H1 (cell line): ENCODE measurements at regions not wholly inside any gene's neighbourhood (a gene's known extent, or its start where the extent isn't known, plus 50 kb on each side); places are given as distances from the start of the nearest gene placed in this dataset.

Source experiments
- CTCF ChIA-PET: fragments of 300-600 bp; sonication (Branson Sonifier 250); formaldehyde crosslinking; loops from one replicate; lab custom pipeline; 2021; ENCODE audit not compliant: partially characterized antibody; lab: Charles Lee
- POLR2A ChIA-PET: fragments of 300-600 bp; sonication (Branson Sonifier 250); formaldehyde crosslinking; loops from one replicate; lab custom pipeline; 2021; ENCODE audit warnings: inconsistent platforms; ENCODE audit not compliant: partially characterized antibody; lab: Charles Lee
- DNase-seq, 2 experiments: peaks; one replicate each; pipeline versions ENCODE4 v3.0.0 to v3.0.0-alpha.2; 2010 to 2022; ENCODE audit warnings: low spot score in 2 of 2, low read depth in 1 of 2, mixed read lengths in 1 of 2
- FAIRE-seq: peaks from 2 replicates; lab custom pipeline; 2011; peaks lifted over from hg19 to GRCh38; lab: Jason Lieb, UNC
- H2AFZ ChIP-seq: 2 replicates; pipeline ENCODE4 v1.8.1; 2012; ENCODE audit warnings: low read length, inconsistent platforms
- H2AK5ac ChIP-seq: 2 replicates; pipeline ENCODE4 v1.6.1; 2013; ENCODE audit warnings: low read depth, low read length
- H2BK120ac ChIP-seq: replicated peaks from 2 replicates; pipeline ENCODE3; 2013; ENCODE audit warnings: low read depth, low read length, inconsistent platforms
- H2BK12ac ChIP-seq: 2 replicates; pipeline ENCODE4 v1.6.1; 2013; ENCODE audit warnings: low read depth, low read length
- H2BK15ac ChIP-seq: 2 replicates; pipeline ENCODE4 v1.6.1; 2013; ENCODE audit warnings: low read length
- H2BK20ac ChIP-seq: 2 replicates; pipeline ENCODE4 v1.6.1; 2013; ENCODE audit warnings: low read length
- H2BK5ac ChIP-seq: 2 replicates; pipeline ENCODE4 v1.6.1; 2013; ENCODE audit warnings: low read depth, low read length
- H3K14ac ChIP-seq: 2 replicates; pipeline ENCODE4 v1.6.1; 2013; ENCODE audit warnings: inconsistent platforms; ENCODE audit not compliant: insufficient read length
- H3K18ac ChIP-seq: 2 replicates; pipeline ENCODE4 v1.6.1; 2013; ENCODE audit warnings: low read length; ENCODE audit errors: extremely low read depth
- H3K23ac ChIP-seq: 2 replicates; pipeline ENCODE4 v1.6.1; 2013; ENCODE audit warnings: inconsistent platforms; ENCODE audit not compliant: insufficient read length
- H3K23me2 ChIP-seq: 2 replicates; pipeline ENCODE4 v1.6.1; 2013; ENCODE audit warnings: low read depth, low read length
- H3K27ac ChIP-seq: 2 replicates; pipeline ENCODE4 v1.6.1; 2011; ENCODE audit warnings: low read depth, low read length, inconsistent platforms
- H3K27me3 ChIP-seq, 4 experiments: replicated peaks in 1 of 4; 1 replicate in 1 of 4; 2 replicates in 3 of 4; pipeline versions ENCODE4 v1.6.1 to v1.8.1; 2011 to 2013; ENCODE audit warnings: low read length in 3 of 4, mild to moderate bottlenecking in 3 of 4, inconsistent platforms in 2 of 4, mixed read lengths in 2 of 4, moderate library complexity in 1 of 4; ENCODE audit not compliant: control insufficient read depth in 3 of 4, insufficient read depth in 3 of 4; ENCODE audit errors: extremely low read depth in 1 of 4
- H3K36me3 ChIP-seq, 4 experiments: 2 replicates each; pipeline versions ENCODE4 v1.6.1 to v1.8.1; 2011 to 2013; ENCODE audit warnings: mild to moderate bottlenecking in 4 of 4, low read length in 3 of 4, moderate library complexity in 2 of 4, control low read depth in 1 of 4, inconsistent platforms in 1 of 4; ENCODE audit not compliant: insufficient read depth in 4 of 4, control insufficient read depth in 2 of 4
- H3K4ac ChIP-seq: replicated peaks from 2 replicates; pipeline ENCODE3; 2013; ENCODE audit warnings: low read length, low read depth, mixed read lengths, inconsistent platforms; ENCODE audit not compliant: insufficient read length
- H3K4me1 ChIP-seq, 4 experiments: replicated peaks in 1 of 4; 1 replicate in 1 of 4; 2 replicates in 3 of 4; pipeline versions ENCODE4 v1.6.1 to v1.8.1; 2011 to 2013; ENCODE audit warnings: low read length in 3 of 4, inconsistent platforms in 2 of 4, mixed read lengths in 1 of 4; ENCODE audit not compliant: insufficient read depth in 4 of 4, control insufficient read depth in 3 of 4
- H3K4me2 ChIP-seq, 2 experiments: 2 replicates each; pipeline versions ENCODE4 v1.6.1 to v1.8.1; 2011 to 2013; ENCODE audit warnings: low read depth in 2 of 2, low read length in 2 of 2, control low read depth in 1 of 2, inconsistent platforms in 1 of 2, mild to moderate bottlenecking in 1 of 2; ENCODE audit not compliant: insufficient read depth in 1 of 2
- H3K4me3 ChIP-seq, 4 experiments: fragments of 200-600, 300-600 bp in 1 of 4; sonication (generic), shearing (Covaris generic), sonication (Bioruptor Twin) in 1 of 4; 2 replicates each; pipeline versions ENCODE4 v1.5.1 to v1.8.1; 2011 to 2016; ENCODE audit warnings: low read length in 4 of 4, low read depth in 3 of 4, control low read depth in 2 of 4, inconsistent platforms in 2 of 4, mild to moderate bottlenecking in 2 of 4, mixed read lengths in 1 of 4, moderate library complexity in 1 of 4; ENCODE audit not compliant: insufficient read depth in 2 of 4; ENCODE audit errors: extremely low read depth in 1 of 4
- H3K56ac ChIP-seq: replicated peaks from 2 replicates; pipeline ENCODE3; 2013; ENCODE audit warnings: low read depth, mild to moderate bottlenecking, mixed read lengths, low read length, inconsistent platforms; ENCODE audit not compliant: insufficient read length
- H3K79me1 ChIP-seq: 2 replicates; pipeline ENCODE4 v1.6.1; 2013; ENCODE audit warnings: low read depth, low read length, control low read depth
- H3K79me2 ChIP-seq, 2 experiments: 2 replicates each; pipeline versions ENCODE4 v1.6.1 to v1.8.1; 2012 to 2013; ENCODE audit warnings: low read length in 2 of 2, mild to moderate bottlenecking in 2 of 2, inconsistent platforms in 1 of 2; ENCODE audit not compliant: insufficient read depth in 2 of 2, control insufficient read depth in 1 of 2
- H3K9ac ChIP-seq, 4 experiments: replicated peaks in 1 of 4; 1 replicate in 1 of 4; 2 replicates in 3 of 4; pipeline versions ENCODE4 v1.6.1 to v1.8.1; 2011 to 2013; ENCODE audit warnings: low read depth in 3 of 4, low read length in 3 of 4, control low read depth in 2 of 4, mild to moderate bottlenecking in 2 of 4, moderate library complexity in 2 of 4, inconsistent platforms in 1 of 4; ENCODE audit errors: extremely low read depth in 1 of 4
- H3K9me3 ChIP-seq, 2 experiments: 2 replicates each; pipeline versions ENCODE4 v1.6.1 to v1.8.1; 2012 to 2013; ENCODE audit warnings: mild to moderate bottlenecking in 2 of 2, moderate library complexity in 2 of 2, control low read depth in 1 of 2, inconsistent platforms in 1 of 2, low read depth in 1 of 2, low read length in 1 of 2, mixed read lengths in 1 of 2; ENCODE audit not compliant: insufficient read depth in 2 of 2
- H4K20me1 ChIP-seq, 2 experiments: replicated peaks in 1 of 2; 2 replicates each; pipeline versions ENCODE3 to v1.8.1; 2011 to 2013; ENCODE audit warnings: inconsistent platforms in 2 of 2, low read length in 2 of 2, mild to moderate bottlenecking in 1 of 2; ENCODE audit not compliant: insufficient read depth in 2 of 2, control insufficient read depth in 1 of 2
- H4K5ac ChIP-seq: 2 replicates; pipeline ENCODE4 v1.6.1; 2013; ENCODE audit warnings: low read length, low read depth, mixed read lengths, inconsistent platforms; ENCODE audit not compliant: insufficient read length
- H4K8ac ChIP-seq: 2 replicates; pipeline ENCODE4 v1.8.0; 2013; ENCODE audit warnings: mild to moderate bottlenecking, moderate library complexity, low read length, inconsistent platforms; ENCODE audit not compliant: insufficient read depth; ENCODE audit errors: extremely low read depth
- H4K91ac ChIP-seq: replicated peaks from 2 replicates; pipeline ENCODE3; 2013; ENCODE audit warnings: low read length, mixed read lengths, inconsistent platforms; ENCODE audit not compliant: insufficient read length
- BCL11A ChIP-seq, 2 experiments: IDR thresholded peaks; one replicate each; pipeline ENCODE4 v1.6.1; 2011; ENCODE audit warnings: low read depth in 2 of 2, low read length in 2 of 2, mild to moderate bottlenecking in 2 of 2
- CBX8 ChIP-seq: fragments of 300-800, 300-1000 bp; sonication (generic); IDR thresholded peaks from 2 replicates; pipeline ENCODE4 v1.7.1; 2016; ENCODE audit warnings: low read depth, low read length, borderline replicate concordance
- CTBP2 ChIP-seq: IDR thresholded peaks from 2 replicates; pipeline ENCODE4 v1.7.0; 2011; ENCODE audit warnings: borderline replicate concordance, mild to moderate bottlenecking, moderate library complexity, mixed read lengths, low read length; ENCODE audit not compliant: insufficient read depth, insufficient read length
- RFX5 ChIP-seq: IDR thresholded peaks from 2 replicates; pipeline ENCODE4 v1.6.1; 2011; ENCODE audit warnings: low read depth, low read length, improper control_type of control experiment, borderline replicate concordance
- SIRT6 ChIP-seq: IDR thresholded peaks from one replicate; pipeline ENCODE4 v1.7.1; 2012; ENCODE audit warnings: low read length, inconsistent platforms
- SIX5 ChIP-seq: IDR thresholded peaks from 2 replicates; pipeline ENCODE4 v1.6.1; 2011; ENCODE audit warnings: mild to moderate bottlenecking, low read depth, low read length
- SP1 ChIP-seq: IDR thresholded peaks from 2 replicates; pipeline ENCODE4 v1.6.1; 2011; ENCODE audit warnings: low read depth, low read length
- SP2 ChIP-seq: IDR thresholded peaks from 2 replicates; pipeline ENCODE4 v1.6.1; 2012; ENCODE audit warnings: mild to moderate bottlenecking, low read length, inconsistent platforms
- SP4 ChIP-seq: IDR thresholded peaks from 2 replicates; pipeline ENCODE4 v1.6.1; 2012; ENCODE audit warnings: low read length, inconsistent platforms

DNA sequence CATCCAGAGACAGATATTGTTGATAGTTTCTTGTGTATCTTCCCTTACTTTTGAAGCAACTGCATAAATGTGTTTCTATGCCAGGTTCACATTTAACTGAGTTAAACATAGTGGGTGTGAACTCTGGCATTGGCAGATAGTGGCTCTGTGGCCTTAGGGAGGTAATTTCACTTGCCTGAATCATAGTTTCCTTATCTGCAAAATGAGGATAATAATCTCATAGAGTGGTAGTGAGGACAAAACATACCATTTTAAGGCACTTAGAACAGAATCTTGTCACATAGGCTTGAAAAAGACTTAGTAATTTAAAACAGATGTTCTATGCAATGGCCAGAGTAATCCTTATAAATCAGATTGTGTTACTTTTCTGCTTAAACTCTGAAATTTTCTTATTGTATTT is 56.4 kb upstream of the SYN3 start:
- Histone ChIP-seq H3K23me2 (no peaks in the 10 kb centered on the region), H3K18ac (no peak overlapping the region), H2BK120ac (no peak overlapping the region), H3K9ac (no peak overlapping the region), H3K79me1 (no peaks in the 10 kb centered on the region), H4K8ac (no peak overlapping the region), H2BK20ac (no peak overlapping the region), H3K27ac (no peak overlapping the region), H4K91ac (no peak overlapping the region), H3K4me2 (no peak overlapping the region), H3K79me2 (no peaks in the 10 kb centered on the region), H3K9me3 (no peaks in the 10 kb centered on the region), H2BK12ac (no peak overlapping the region), H3K56ac (no peak overlapping the region), H3K4ac (no peak overlapping the region), H3K23ac (no peak overlapping the region), H3K27me3 (no peaks in the 10 kb centered on the region), H2BK15ac (no peak overlapping the region), H2AFZ (no peak overlapping the region), H3K4me1 (no peaks in the 10 kb centered on the region), H3K4me3 (no peak overlapping the region), H3K14ac (no peak overlapping the region), H2BK5ac (no peak overlapping the region), H4K20me1 (no peaks in the 10 kb centered on the region), H3K36me3 (no peaks in the 10 kb centered on the region), H4K5ac (no peak overlapping the region), H2AK5ac (no peak overlapping the region)
- FAIRE-seq (no peak), DNase-seq (no peak)
- TF ChIP-seq SIRT6 (no peak), CTBP2 (no peak), RFX5 (no peak), SP1 (no peak), SP4 (no peak), BCL11A (IDR thresholded peaks at IDR 0.05; ENCODE audit: low read depth in 2 of 2, low read length in 2 of 2) (no peak), SIX5 (no peak), CBX8 (no peak), SP2 (no peak)
- ChIA-PET CTCF (interaction anchor here (0.7 kb wide), 1 partner anchor 66 kb away, joined by 4 read pairs; no protein-coding TSS in a partner anchor), POLR2A (no interaction called here)
